ENCODE measurements at regions not wholly inside any gene's neighbourhood (a gene's known extent, or its start where the extent isn't known, plus 50 kb on each side); places are given as distances from the start of the nearest gene placed in this dataset.

DNA sequence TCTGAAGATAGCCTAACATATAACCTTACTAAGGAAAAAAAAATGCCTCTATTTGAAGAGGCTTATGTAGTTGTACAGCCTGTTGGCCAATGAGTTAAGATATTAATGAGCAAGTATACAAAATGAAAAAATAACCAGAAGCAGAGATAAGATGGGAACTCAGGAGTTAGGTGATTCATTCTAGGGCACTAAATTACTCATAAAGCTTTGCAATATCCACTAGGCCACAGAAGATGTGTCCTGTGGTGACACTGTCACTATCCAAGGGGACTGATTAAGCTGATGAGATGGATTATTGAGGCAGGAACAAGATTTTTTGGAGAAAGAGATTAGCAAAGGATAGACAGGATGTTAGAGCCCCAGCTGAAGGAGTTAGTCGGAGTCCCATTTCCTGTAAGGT, 99.6 kb downstream of the LIG4 start:
- TF ChIP-seq, protein P1, sequence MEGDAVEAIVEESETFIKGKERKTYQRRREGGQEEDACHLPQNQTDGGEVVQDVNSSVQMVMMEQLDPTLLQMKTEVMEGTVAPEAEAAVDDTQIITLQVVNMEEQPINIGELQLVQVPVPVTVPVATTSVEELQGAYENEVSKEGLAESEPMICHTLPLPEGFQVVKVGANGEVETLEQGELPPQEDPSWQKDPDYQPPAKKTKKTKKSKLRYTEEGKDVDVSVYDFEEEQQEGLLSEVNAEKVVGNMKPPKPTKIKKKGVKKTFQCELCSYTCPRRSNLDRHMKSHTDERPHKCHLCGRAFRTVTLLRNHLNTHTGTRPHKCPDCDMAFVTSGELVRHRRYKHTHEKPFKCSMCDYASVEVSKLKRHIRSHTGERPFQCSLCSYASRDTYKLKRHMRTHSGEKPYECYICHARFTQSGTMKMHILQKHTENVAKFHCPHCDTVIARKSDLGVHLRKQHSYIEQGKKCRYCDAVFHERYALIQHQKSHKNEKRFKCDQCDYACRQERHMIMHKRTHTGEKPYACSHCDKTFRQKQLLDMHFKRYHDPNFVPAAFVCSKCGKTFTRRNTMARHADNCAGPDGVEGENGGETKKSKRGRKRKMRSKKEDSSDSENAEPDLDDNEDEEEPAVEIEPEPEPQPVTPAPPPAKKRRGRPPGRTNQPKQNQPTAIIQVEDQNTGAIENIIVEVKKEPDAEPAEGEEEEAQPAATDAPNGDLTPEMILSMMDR (IDR thresholded peaks at IDR 0.05), result no peak
- no peak for TF ChIP-seq POLR2A (IDR thresholded peaks at IDR 0.05)

Data from breast epithelium (tissue), 3 donors.